Nephron (organoid): ENCODE measurements at regions not wholly inside any gene's neighbourhood (a gene's known extent, or its start where the extent isn't known, plus 50 kb on each side); places are given as distances from the start of the nearest gene placed in this dataset.
"Not testable (repeated sequence)": the region's sequence is repeated elsewhere in the genome, so short reads cannot be mapped to it uniquely, and the experiment has no call there.

Experiments used
- H3K27ac Mint-ChIP-seq, 3 experiments: 2 replicates each; pipeline ENCODE4 v1.8.0; 2020; ENCODE audit warnings: mixed read lengths in 3 of 3, mild to moderate bottlenecking in 2 of 3, moderate library complexity in 1 of 3
- H3K27me3 Mint-ChIP-seq: 2 replicates; pipeline ENCODE4 v1.8.0; 2021; ENCODE audit warnings: low read depth, mild to moderate bottlenecking, moderate library complexity, mixed read lengths
- H3K36me3 Mint-ChIP-seq: 2 replicates; pipeline ENCODE4 v1.8.0; 2020; ENCODE audit warnings: low read depth, mixed read lengths
- H3K4me1 Mint-ChIP-seq: 2 replicates; pipeline ENCODE4 v1.8.0; 2020; ENCODE audit warnings: mixed read lengths
- H3K4me3 Mint-ChIP-seq, 3 experiments: 2 replicates each; pipeline ENCODE4 v1.8.0; 2020; ENCODE audit warnings: mild to moderate bottlenecking in 3 of 3, mixed read lengths in 3 of 3, moderate library complexity in 2 of 3
- H3K9me3 Mint-ChIP-seq: 2 replicates; pipeline ENCODE4 v1.8.0; 2020; ENCODE audit warnings: mixed read lengths
- TF ChIP-seq, protein P1 (sequence below), 3 experiments: fragments of 200-600 bp; sonication (generic); IDR thresholded peaks; one replicate each; pipeline ENCODE4 v1.5.0; 2021; ENCODE audit warnings: antibody characterized with exemption in 3 of 3; ENCODE audit not compliant: unreplicated experiment in 3 of 3

DNA sequence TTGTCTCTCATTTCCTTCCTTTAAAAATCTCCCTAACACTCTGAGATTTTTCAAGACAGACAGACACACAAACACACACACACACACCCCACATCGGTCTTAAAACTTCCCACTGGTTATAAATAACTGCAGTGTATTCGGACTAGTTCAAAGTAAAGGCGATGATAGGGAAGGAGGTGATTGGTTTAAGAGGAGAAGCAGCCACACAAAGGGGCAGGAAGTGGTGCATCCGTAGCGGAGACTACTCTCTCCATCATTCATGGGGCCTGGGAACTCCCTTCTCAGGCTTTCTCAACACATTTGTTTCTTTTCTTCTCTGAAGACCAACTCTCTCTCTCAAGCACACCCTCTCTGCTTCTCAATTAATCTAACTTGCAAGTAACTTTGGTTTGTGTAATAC, 149.1 kb upstream of the DPP10 start:
- TF ChIP-seq, protein P1, sequence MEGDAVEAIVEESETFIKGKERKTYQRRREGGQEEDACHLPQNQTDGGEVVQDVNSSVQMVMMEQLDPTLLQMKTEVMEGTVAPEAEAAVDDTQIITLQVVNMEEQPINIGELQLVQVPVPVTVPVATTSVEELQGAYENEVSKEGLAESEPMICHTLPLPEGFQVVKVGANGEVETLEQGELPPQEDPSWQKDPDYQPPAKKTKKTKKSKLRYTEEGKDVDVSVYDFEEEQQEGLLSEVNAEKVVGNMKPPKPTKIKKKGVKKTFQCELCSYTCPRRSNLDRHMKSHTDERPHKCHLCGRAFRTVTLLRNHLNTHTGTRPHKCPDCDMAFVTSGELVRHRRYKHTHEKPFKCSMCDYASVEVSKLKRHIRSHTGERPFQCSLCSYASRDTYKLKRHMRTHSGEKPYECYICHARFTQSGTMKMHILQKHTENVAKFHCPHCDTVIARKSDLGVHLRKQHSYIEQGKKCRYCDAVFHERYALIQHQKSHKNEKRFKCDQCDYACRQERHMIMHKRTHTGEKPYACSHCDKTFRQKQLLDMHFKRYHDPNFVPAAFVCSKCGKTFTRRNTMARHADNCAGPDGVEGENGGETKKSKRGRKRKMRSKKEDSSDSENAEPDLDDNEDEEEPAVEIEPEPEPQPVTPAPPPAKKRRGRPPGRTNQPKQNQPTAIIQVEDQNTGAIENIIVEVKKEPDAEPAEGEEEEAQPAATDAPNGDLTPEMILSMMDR (IDR thresholded peaks at IDR 0.05; ENCODE audit: unreplicated experiment in 3 of 3): no peak
- H3K27me3 Mint-ChIP-seq: no peaks in the 10 kb centered on the region
- H3K9me3 Mint-ChIP-seq: peaks cover 3% of the 10 kb centered on the region

DNA sequence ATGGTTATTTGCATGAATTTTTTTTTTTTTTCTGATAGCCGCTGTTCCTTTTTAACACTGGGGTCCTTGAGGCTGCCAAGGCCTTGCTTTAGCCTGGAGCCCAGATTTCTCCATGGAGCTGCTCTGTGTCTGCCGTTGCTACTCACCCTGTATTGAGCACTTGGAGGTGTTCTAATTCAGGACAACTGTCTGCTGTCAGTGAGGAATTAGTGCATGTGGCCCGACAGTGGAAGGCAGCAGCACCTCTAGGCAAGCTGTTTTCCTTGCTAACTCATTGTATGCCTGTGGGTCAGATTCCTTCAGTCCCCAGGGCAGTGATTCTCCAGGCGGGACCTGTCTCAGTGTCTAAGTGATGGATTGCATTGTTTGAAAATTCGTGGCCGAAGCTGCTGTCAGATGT, 147.7 kb upstream of the DPP10 start:
- H3K27ac Mint-ChIP-seq: no peak overlapping the region
- no peak overlapping the region for H3K4me3 Mint-ChIP-seq
- H3K36me3 Mint-ChIP-seq: no peaks in the 10 kb centered on the region
- H3K27me3 Mint-ChIP-seq: no peaks in the 10 kb centered on the region
- TF ChIP-seq, protein P1 (IDR thresholded peaks at IDR 0.05; ENCODE audit: unreplicated experiment in 3 of 3): no peak
- no peaks in the 10 kb centered on the region for H3K9me3 Mint-ChIP-seq
- no peaks in the 10 kb centered on the region for H3K4me1 Mint-ChIP-seq

More for the DNA sequence above, 149.1 kb upstream of the DPP10 start:
- H3K4me3 Mint-ChIP-seq: no peak overlapping the region
- H3K4me1 Mint-ChIP-seq: no peaks in the 10 kb centered on the region
- no peaks in the 10 kb centered on the region for H3K36me3 Mint-ChIP-seq
- no peak overlapping the region for H3K27ac Mint-ChIP-seq

DNA sequence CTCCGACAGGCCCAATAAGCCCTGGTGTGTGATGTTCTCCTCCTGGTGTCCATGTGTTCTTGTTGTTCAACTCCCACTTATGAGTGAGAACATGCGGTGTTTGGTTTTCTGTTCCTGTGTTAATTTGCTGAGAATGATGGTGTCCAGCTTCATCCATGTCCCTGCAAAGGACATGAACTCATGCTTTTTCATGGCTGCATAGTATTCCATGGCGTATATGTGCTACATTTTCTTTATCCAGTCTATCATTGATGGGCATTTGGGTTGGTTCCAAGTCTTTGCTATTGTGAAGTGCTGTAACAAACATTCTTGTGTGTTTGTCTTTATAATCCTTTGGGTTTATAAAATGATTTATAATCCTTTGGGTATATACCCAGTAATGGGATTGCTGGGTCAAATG, 142.1 kb upstream of the DPP10 start:
- H3K27me3 Mint-ChIP-seq, H3K4me1 Mint-ChIP-seq, H3K36me3 Mint-ChIP-seq, H3K4me3 Mint-ChIP-seq, H3K27ac Mint-ChIP-seq, H3K9me3 Mint-ChIP-seq: not testable (repeated sequence)

DNA sequence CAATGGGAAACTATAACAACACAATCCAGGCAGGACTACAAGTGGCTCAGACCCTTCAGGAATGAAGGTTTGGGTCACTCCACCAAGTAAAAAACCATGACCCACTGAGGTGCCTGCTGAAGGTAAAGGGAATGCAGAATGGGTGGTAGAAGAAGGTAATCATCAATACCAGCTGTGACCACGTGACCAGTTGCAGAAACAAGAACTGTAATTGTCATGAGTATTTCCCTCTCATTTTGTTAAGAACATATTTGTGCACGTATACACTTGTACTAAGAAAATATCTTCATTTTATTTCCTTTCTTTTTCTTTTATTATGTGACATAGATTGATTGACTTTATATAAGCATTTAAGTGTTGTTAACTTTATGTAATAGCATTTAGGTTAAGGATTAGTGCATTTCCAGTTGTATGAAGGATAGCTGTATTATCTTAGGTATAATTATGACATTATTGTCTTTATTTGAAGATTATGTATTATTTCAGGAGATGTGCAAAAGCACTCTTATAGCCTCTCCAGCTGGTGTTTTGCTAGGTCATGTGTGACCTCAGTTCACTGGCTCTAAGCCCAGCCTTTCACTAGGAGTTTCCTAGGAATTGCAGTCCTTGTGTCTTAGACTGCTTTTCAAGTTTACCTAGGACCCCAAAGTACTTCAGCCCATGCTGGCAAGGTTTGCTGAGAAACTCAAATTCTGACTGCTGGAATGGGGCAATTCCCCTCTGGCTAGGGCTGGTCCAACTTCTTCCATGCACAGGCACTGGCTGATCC, 125.7 kb upstream of the DPP10 start:
- no peak overlapping the region for H3K4me3 Mint-ChIP-seq
- no peaks in the 10 kb centered on the region for H3K4me1 Mint-ChIP-seq
- H3K27ac Mint-ChIP-seq: no peak overlapping the region
- no peaks in the 10 kb centered on the region for H3K36me3 Mint-ChIP-seq
- TF ChIP-seq, protein P1 (IDR thresholded peaks at IDR 0.05; ENCODE audit: unreplicated experiment in 3 of 3): no peak
- H3K9me3 Mint-ChIP-seq: no peaks in the 10 kb centered on the region
- no peaks in the 10 kb centered on the region for H3K27me3 Mint-ChIP-seq

DNA sequence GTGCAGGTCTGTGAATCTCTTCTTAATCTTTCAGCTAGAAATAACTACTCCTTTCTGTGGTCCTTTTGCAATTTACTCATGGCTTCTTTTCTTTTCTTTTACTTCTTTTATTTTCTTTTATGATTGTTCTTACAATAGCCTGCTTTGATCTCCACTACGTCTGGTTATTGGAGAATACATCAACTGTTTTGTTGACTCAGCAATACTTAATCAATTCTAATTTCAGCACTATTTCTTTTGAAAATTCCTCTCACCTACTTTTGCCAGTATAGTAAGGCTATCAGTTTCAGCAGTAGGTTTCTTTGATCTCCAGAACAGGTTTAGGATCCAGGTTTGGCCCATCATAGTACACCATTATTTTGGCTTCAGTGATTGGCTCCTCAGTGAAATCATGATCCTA, 111.8 kb upstream of the DPP10 start:
- Mint-ChIP-seq H3K4me1 (no peaks in the 10 kb centered on the region), H3K27ac (no peak overlapping the region), H3K36me3 (no peaks in the 10 kb centered on the region), H3K9me3 (no peaks in the 10 kb centered on the region), H3K27me3 (no peaks in the 10 kb centered on the region), H3K4me3 (no peak overlapping the region)
- TF ChIP-seq, protein P1 (IDR thresholded peaks at IDR 0.05; ENCODE audit: unreplicated experiment in 3 of 3): no peak

DNA sequence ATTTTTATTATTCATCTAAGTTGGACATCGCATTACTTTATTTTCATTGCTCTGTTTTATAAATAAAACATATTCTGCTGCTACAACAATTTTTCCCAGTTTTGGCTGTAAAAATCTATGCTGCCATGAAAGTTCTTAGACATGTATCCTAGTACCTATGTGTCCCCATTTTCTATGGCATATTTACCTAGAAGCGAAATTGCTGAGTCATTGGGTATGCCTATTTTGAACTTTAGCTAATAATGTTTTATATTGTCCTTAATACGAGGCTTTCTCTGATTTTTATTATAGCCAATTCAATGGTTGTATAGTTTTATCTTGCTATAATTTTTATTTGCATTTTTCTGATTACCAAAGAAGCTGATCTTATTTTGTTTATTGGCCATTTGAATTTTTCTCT, 110.5 kb upstream of the DPP10 start:
- Mint-ChIP-seq H3K9me3 (no peaks in the 10 kb centered on the region), H3K27me3 (no peaks in the 10 kb centered on the region), H3K36me3 (no peaks in the 10 kb centered on the region), H3K4me1 (no peaks in the 10 kb centered on the region), H3K27ac (no peak overlapping the region), H3K4me3 (no peak overlapping the region)
- TF ChIP-seq, protein P1 (IDR thresholded peaks at IDR 0.05; ENCODE audit: unreplicated experiment in 3 of 3): no peak
